Spinal cord (tissue), 9 donors: ENCODE measurements at regions not wholly inside any gene's neighbourhood (a gene's known extent, or its start where the extent isn't known, plus 50 kb on each side); places are given as distances from the start of the nearest gene placed in this dataset.
A peak's percentile ranks its signal among the peaks of the same experiment; 100 is the strongest.
"Not testable (repeated sequence)": the region's sequence is repeated elsewhere in the genome, so short reads cannot be mapped to it uniquely, and the experiment has no call there.

Experiments
- DNase-seq, 6 donors: peaks; one replicate each; pipeline versions ENCODE4 v3.0.0 to v3.0.0-alpha.2; 2013 to 2015; ENCODE audit warnings: low spot score in 6 of 6, low read depth in 4 of 6
- H3K27ac ChIP-seq: one replicate; pipeline ENCODE4 v1.5.1; 2013; ENCODE audit warnings: low read depth, low read length, control low read depth
- H3K27me3 ChIP-seq: one replicate; pipeline ENCODE4 v1.6.1; 2013; ENCODE audit warnings: low read length; ENCODE audit not compliant: control insufficient read depth, insufficient read depth
- H3K36me3 ChIP-seq: one replicate; pipeline ENCODE4 v1.6.1; 2013; ENCODE audit warnings: low read length; ENCODE audit not compliant: control insufficient read depth, insufficient read depth
- H3K4me1 ChIP-seq: one replicate; pipeline ENCODE4 v1.6.1; 2013; ENCODE audit warnings: low read length; ENCODE audit not compliant: control insufficient read depth, insufficient read depth
- H3K4me3 ChIP-seq: one replicate; pipeline ENCODE4 v1.5.1; 2013; ENCODE audit warnings: low read depth, low read length, control low read depth
- H3K9me3 ChIP-seq: one replicate; pipeline ENCODE4 v1.6.1; 2013; ENCODE audit warnings: low read length; ENCODE audit not compliant: control insufficient read depth, insufficient read depth
- WGBS: methylation state at CpG from one replicate; pipeline ENCODE4 v1.1.5; 2013; ENCODE audit warnings: missing lambda C conversion rate; ENCODE audit not compliant: insufficient coverage; 5-methylcytosine and 5-hydroxymethylcytosine counted together
- donor health status: healthy.

DNA sequence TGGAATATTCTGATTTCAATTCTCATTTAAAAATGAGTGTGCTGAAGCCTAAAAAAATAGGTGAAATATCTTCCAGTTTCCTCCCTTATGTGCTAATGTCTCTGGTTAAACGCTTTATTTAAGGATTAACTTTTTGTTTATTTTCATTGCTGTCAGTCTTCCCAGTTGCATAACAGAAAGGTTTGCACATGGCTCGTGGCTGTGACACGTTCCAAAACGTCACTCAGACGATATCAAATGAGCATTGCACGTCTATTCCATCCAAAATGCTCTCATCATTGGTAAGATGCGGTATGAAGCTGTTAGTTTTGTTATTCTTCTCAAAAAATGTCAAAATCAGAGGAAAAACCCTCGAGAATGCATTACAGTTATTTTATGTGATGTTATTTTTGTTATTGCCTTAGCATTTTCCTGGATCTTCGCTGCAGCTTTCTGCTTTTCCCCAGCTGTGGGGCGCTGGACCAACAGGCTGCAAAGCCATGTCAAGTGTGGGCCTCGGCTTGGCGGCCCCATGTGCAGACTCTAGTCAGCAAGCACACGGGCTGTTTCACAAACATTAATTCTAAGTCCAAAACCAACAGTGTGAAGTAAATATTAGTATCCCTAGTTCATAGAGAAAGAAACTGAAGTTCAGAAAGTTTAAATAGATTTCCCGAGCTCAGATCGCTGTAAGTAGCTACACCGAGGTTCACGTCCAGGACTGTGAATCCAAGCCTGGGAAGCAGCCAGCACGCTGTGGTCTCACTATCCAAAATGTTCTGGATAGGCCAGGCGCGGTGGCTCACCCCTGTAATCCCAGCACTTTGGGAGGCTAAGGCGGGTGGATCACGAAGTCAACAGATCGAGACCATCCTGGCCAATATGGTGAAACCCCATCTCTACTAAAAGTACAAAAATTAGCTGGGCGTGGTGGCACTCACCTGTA lies 793.4 kb upstream of the FRG1 start:
- no peaks in the 10 kb centered on the region for H3K27me3 ChIP-seq
- H3K27ac ChIP-seq: no peak overlapping the region
- no peaks in the 10 kb centered on the region for H3K9me3 ChIP-seq
- peak in 1 of 6 donors; percentile 39 for DNase-seq
- no peaks in the 10 kb centered on the region for H3K36me3 ChIP-seq
- H3K4me3 ChIP-seq: no peak overlapping the region
- H3K4me1 ChIP-seq: no peaks in the 10 kb centered on the region
- WGBS: 95% methylated on average over 15 of the region's 24 CpGs

- not testable (repeated sequence) for H3K27ac ChIP-seq, H3K27me3 ChIP-seq, H3K9me3 ChIP-seq, H3K4me3 ChIP-seq, DNase-seq, H3K36me3 ChIP-seq, H3K4me1 ChIP-seq
- WGBS: 93% methylated on average over 12 of the region's 13 CpGs
Measured at GRCh38 chr4:189155083-189155482, 785.6 kb upstream of the FRG1 start.

- no peak for DNase-seq
- no peaks in the 10 kb centered on the region for H3K9me3 ChIP-seq
- H3K4me3 ChIP-seq: no peak overlapping the region
- no peaks in the 10 kb centered on the region for H3K36me3 ChIP-seq
- H3K27me3 ChIP-seq: no peaks in the 10 kb centered on the region
- H3K27ac ChIP-seq: no peak overlapping the region
- 37% methylated on average over 5 of the region's 7 CpGs for WGBS
- no peaks in the 10 kb centered on the region for H3K4me1 ChIP-seq
Measured at GRCh38 chr4:189162073-189162789, 778.4 kb upstream of the FRG1 start.

GRCh38 chr4:189162888-189163287 lies 777.8 kb upstream of the FRG1 start:
- DNase-seq: no peak
- no peaks in the 10 kb centered on the region for H3K27me3 ChIP-seq
- H3K4me1 ChIP-seq: no peaks in the 10 kb centered on the region
- H3K27ac ChIP-seq: no peak overlapping the region
- H3K36me3 ChIP-seq: no peaks in the 10 kb centered on the region
- no peaks in the 10 kb centered on the region for H3K9me3 ChIP-seq
- H3K4me3 ChIP-seq: no peak overlapping the region

DNA sequence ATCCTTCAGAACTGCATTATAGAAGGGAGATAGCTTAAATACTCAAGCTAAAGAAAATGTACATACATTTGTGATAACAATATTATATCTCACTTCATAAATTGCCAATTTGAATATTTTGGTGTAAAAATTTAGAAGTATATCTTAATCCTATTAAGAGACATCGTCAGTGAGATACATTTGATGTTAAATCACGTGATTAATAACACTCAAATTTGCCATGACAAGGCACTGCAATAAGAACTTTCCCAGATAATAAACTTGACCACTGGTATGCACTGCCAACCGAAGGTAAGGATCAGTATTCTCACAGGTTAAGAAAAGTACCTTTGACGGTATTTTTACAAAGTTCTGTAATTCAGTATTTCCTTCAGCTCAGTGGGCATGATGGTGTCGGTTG lies 764.7 kb upstream of the FRG1 start:
- no peaks in the 10 kb centered on the region for H3K27me3 ChIP-seq
- no peaks in the 10 kb centered on the region for H3K9me3 ChIP-seq
- no peaks in the 10 kb centered on the region for H3K4me1 ChIP-seq
- DNase-seq: no peak
- H3K4me3 ChIP-seq: no peak overlapping the region
- no peak overlapping the region for H3K27ac ChIP-seq
- WGBS: no CpG with 5 or more reads among the region's 5 CpGs
- no peaks in the 10 kb centered on the region for H3K36me3 ChIP-seq

GRCh38 chr4:189177130-189177529 lies 763.5 kb upstream of the FRG1 start:
- H3K9me3 ChIP-seq: no peaks in the 10 kb centered on the region
- H3K4me3 ChIP-seq: no peak overlapping the region
- no peak for DNase-seq
- H3K27ac ChIP-seq: no peak overlapping the region
- no peaks in the 10 kb centered on the region for H3K4me1 ChIP-seq
- 58% methylated on average over 4 of the region's 5 CpGs for WGBS
- no peaks in the 10 kb centered on the region for H3K36me3 ChIP-seq
- H3K27me3 ChIP-seq: no peaks in the 10 kb centered on the region

- WGBS: 81% methylated on average over 2 of the region's 3 CpGs
- no peak overlapping the region for H3K4me3 ChIP-seq
- no peaks in the 10 kb centered on the region for H3K4me1 ChIP-seq
- H3K9me3 ChIP-seq: no peaks in the 10 kb centered on the region
- no peaks in the 10 kb centered on the region for H3K36me3 ChIP-seq
- no peak overlapping the region for H3K27ac ChIP-seq
- no peak for DNase-seq
- H3K27me3 ChIP-seq: no peaks in the 10 kb centered on the region
Measured at GRCh38 chr4:189178125-189178746, 762.4 kb upstream of the FRG1 start.

- H3K36me3 ChIP-seq: no peaks in the 10 kb centered on the region
- no peak for DNase-seq
- H3K4me1 ChIP-seq: no peaks in the 10 kb centered on the region
- H3K4me3 ChIP-seq: no peak overlapping the region
- no peaks in the 10 kb centered on the region for H3K9me3 ChIP-seq
- no peaks in the 10 kb centered on the region for H3K27me3 ChIP-seq
- H3K27ac ChIP-seq: no peak overlapping the region
- WGBS: 28% methylated on average over 2 of the region's 7 CpGs
Measured at GRCh38 chr4:189185810-189186432, 754.8 kb upstream of the FRG1 start.

GRCh38 chr4:189187531-189188052 lies 753.1 kb upstream of the FRG1 start:
- no peaks in the 10 kb centered on the region for H3K36me3 ChIP-seq
- no peak overlapping the region for H3K27ac ChIP-seq
- DNase-seq: no peak
- H3K4me3 ChIP-seq: no peak overlapping the region
- H3K9me3 ChIP-seq: no peaks in the 10 kb centered on the region
- H3K4me1 ChIP-seq: no peaks in the 10 kb centered on the region
- WGBS: no CpG with 5 or more reads among the region's 2 CpGs
- no peaks in the 10 kb centered on the region for H3K27me3 ChIP-seq
